OCI-LY7 (cell line): ENCODE measurements at regions not wholly inside any gene's neighbourhood (a gene's known extent, or its start where the extent isn't known, plus 50 kb on each side); places are given as distances from the start of the nearest gene placed in this dataset.

Experiments used
- EZH2phosphoT487 ChIP-seq: fragments of 200-600 bp; sonication (generic); IDR thresholded peaks from 2 replicates; pipeline ENCODE4 v1.6.1; 2018; ENCODE audit warnings: low read depth, borderline replicate concordance, mild to moderate bottlenecking, mixed run types, antibody characterized with exemption, low read length, moderate library complexity, mixed read lengths
- TF ChIP-seq, protein P1 (sequence below): fragments of 200-600 bp; sonication (generic); conservative IDR thresholded peaks from 2 replicates; pipeline ENCODE4 v1.5.1; 2014; ENCODE audit warnings: mild to moderate bottlenecking, antibody characterized with exemption, low read length, moderate library complexity, mixed read lengths

DNA sequence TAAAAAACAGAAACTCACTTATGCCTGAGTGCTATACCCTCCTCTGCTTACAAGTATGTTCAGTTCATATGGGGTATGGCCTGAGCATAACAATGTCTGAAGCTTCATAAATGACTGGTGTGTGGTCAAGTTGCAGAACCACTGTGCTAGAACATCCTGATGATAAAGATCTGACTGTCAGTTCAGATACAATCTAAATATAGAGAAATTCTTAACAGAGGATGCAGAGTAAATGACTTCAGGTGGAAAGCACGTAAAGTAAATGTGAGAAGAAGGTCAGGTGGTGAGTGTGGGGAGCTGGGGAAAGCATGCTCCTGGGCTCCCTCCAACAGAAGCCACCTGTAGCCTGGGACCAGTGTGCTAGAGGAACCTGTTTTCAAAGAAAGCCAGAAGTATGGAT is 926.2 kb downstream of the TSN start:
- TF ChIP-seq, protein P1, sequence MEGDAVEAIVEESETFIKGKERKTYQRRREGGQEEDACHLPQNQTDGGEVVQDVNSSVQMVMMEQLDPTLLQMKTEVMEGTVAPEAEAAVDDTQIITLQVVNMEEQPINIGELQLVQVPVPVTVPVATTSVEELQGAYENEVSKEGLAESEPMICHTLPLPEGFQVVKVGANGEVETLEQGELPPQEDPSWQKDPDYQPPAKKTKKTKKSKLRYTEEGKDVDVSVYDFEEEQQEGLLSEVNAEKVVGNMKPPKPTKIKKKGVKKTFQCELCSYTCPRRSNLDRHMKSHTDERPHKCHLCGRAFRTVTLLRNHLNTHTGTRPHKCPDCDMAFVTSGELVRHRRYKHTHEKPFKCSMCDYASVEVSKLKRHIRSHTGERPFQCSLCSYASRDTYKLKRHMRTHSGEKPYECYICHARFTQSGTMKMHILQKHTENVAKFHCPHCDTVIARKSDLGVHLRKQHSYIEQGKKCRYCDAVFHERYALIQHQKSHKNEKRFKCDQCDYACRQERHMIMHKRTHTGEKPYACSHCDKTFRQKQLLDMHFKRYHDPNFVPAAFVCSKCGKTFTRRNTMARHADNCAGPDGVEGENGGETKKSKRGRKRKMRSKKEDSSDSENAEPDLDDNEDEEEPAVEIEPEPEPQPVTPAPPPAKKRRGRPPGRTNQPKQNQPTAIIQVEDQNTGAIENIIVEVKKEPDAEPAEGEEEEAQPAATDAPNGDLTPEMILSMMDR: no peak
- no peak for TF ChIP-seq EZH2phosphoT487
